Dedifferentiated amniotic fluid mesenchymal stem cell (primary cell): ENCODE measurements at regions not wholly inside any gene's neighbourhood (a gene's known extent, or its start where the extent isn't known, plus 50 kb on each side); places are given as distances from the start of the nearest gene placed in this dataset.
A peak's percentile ranks its signal among the peaks of the same experiment; 100 is the strongest.

ENCODE experiments used
- DNase-seq: peaks from one replicate; pipeline ENCODE4 v3.0.0-alpha.2; 2016; ENCODE audit errors: extremely low spot score

DNA sequence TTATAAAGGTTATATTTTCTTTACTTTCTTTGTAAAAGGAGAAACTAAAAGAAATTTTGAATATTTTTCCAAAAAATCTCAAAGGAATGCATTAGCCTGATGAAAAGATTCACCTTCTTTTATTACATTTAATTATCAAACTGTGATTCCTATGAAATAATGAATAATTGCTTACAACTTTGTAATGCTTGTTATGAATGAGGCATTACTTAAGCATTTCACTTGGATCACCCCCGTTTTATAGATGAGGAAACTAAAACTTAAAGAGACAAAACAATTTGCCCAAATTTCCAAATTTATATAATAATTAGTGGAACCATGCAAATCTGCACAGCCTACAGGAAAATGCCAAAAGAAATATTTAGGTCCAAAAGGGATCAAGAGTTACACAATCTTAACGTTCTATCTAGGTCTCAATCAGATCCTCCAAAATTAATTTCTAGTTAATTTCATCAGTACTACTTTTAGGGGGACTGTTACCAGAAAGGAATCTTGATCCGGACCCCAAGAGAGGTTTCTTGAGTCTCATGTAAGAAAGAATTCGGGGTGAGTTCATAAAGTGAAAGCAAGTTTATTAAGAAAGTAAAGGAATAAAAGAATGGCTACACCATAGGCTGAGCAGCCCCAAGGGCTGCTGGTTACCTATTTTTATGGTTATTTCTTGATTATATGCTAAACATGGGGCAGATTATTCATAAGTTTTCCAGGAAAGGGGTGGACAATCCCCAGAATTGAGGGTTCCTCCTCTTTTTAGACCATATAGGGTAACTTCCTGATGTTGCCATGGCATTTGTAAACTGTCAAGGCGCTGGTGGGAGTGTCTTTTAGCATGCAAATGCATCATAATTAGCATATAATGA, 288.0 kb downstream of the ADGB start:
- DNase-seq: no peak

DNA sequence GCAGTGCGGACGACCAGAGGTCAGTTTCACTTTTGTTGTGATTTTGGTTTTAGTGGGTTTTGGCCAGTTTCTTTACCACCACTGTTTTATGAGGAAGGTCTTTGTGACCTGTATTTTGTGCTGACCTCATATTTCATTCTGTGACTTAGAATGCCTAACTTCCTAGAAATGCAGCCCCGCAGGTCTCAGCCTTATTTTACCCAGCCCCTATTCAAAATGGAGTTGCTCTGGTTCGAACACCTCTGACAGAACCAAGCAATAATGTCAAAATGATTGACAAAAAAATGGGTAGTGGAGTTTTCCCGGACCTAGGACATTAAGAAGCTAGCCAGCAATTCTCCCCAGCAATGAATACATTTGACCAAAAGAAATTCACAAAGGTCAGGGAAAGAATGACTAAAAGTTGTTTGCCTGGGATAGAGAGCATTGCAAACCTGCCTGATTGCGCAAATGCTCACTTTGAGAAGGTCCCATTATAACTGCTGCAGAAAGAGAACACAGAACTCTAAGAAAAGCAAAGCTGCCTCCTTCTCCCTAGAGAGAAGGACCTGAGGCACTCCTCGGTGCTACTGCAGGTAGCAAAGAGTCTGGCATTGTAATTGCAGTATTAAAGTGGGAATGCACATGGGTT, 288.8 kb downstream of the ADGB start:
- DNase-seq: no peak

DNA sequence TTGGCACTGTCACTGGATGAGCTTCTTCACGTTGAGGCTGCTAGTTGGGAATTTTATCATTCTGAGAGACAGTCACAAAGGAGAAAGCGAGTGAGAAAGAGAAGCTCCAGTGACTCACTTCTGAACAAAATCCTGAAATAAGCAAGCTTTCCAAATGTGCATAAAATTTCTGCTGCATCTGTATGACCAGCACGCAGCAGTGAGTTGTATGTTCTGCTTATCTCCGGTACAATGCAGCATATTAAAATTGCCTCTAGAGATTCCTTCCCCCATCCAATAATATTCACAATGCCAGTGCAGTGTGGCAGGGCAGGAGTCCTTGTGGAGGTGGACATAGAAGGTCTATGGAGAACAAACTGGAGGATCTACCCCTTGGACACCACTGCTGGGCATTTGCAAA, 290.5 kb downstream of the ADGB start:
- no peak for DNase-seq

DNA sequence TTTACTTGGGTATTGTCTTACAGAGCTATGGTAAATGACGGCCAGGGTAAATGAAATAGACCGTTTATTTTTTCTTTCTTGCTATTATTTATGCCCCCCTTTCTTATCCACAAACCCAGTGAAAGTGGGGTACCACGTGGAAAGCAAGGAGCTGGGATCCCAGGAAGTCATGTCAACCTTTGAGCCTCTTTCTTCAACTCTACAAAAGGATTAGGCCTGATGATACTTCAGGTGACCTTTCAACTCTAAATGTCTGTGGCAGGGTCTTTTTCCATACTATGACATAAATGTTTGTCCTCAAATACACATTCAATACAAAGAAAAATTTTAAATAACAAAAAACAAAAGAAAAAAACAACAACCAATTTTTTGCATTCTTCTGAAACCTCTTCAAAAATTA, 291.4 kb downstream of the ADGB start:
- DNase-seq: no peak

DNA sequence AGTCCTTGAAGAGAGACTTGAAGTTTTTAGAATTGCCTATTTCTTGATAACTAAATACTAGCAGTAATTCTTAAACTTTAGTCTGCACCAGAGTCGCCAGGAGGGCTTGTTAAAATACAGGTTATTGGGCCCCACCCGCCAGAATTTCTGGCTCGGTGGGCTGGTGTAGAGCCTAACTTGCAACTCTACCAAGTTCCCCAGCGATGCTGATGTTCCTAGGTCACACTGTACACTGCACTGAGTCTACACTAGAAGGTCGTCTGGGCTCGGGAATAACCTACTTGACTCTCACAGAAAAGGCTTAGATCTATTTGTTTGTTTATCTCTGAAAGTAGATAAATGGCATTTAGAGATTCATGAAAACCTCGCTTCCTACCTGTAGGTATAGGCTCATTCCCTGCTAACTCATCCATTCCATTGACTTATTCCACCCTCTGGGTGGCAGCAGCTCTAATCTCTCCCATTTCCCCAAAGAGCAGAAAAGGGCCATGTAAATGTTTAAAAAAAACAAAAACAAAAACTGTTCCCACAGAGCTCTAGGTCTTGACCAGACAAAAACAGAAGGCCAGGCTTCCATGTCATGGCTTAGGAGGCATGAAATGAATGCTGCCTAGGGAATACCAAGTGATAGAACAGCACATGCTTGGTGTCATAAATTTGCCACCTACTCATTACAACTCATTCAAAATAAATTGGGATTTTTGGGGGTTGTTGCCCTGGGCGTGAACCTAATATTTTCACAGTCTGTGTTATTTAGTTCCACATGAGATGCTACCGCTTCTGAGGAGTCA, 292.1 kb downstream of the ADGB start:
- DNase-seq: no peak

DNA sequence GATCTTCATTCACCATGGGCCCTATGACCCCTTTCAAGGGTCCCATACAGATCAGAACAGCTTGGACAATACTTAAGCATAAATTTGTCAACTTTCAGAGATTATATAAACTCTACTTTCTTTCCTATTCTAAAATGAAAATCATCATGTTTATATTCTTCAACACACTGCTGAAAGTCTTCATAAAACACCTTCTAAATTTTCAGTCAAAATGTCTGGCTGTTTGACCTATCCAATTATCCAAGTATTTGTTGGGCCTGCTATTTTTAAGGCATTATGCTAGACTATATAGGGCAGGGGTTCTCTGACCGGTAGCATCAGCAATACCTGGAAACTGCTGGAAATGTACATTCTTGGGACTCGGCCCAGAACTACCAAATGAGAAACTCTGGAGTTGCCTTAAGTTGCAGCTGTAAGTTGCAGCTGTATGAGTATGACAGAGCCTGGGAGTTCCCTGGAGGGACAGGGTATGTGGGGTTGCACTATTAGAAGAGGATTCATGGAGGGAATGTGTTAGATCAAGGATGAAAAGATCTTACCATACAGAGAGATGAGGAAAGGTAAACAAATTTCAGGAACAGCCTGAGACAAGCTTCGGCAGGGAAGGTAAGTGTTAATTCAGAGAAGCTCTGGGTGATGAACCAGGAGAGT, 293.0 kb downstream of the ADGB start:
- DNase-seq: no peak

DNA sequence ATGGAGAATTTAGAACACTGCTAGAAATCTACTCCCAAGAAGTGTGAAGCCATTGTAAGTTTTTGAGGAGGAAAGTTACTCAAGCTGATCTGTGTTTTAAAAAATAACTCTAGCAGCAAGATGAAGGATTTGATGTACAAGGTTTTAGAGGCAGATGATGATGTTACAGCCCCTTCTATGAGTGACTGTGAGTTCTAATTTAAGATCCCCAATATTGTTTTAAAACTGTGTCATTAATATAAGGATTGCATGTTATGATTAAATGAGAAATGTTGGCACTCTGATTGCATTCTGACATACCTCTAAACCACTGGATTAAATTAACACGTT, 293.5 kb downstream of the ADGB start:
- no peak for DNase-seq

DNA sequence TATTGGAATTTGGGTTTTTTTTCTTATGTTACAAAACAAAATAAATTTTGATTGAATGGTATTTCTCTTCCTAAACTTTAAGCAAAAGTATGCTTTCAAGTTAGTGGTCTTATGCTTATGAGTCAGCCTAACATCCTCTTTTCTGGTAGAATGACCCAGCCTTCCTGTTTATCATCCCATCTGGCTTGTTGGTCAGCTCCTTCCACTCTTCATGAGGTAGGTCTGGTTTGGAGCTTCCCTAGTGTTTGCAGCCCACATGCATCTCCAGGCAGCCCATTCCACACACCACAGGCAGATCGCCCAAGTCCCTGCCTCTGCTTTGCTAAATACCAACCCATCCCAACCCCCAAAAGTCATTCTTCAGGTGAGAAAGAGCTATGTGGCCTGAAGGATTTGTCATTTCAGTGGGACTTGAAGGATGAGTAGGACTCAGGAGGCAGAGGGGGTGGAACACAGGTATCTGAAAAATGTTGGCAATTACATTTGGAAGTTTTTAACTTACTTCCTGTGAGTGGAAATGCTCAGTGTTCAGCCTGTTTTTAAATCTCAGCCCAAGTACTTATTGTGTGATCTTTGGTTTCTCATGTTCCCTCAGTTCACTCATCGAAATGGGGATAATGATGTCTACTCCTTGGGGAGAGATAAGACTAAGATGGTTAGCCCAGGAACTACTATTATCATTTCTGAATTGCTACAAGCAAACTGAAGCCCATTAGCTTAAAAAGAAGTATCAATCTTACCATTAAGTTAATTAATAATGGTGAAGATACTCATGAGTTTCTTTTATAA, 294.0 kb downstream of the ADGB start:
- no peak for DNase-seq

DNA sequence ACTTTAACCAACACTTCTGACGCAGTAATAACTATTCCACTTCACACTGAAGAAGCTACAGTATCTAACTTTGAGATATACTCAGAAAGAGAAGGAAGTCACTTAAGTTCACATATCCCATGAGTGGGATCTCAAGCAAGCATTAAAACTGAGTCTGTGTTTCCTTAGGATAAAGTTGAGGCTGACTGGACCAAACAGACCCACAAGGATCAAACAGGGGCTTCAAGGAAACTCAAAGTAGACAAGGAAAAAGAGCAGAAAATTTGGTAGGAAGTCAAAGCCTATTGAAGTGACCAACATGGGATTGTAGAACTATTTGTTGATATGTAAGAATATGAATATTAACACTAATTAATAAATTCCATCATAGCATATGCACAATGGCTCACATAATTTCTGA, 294.9 kb downstream of the ADGB start:
- DNase-seq: no peak

DNA sequence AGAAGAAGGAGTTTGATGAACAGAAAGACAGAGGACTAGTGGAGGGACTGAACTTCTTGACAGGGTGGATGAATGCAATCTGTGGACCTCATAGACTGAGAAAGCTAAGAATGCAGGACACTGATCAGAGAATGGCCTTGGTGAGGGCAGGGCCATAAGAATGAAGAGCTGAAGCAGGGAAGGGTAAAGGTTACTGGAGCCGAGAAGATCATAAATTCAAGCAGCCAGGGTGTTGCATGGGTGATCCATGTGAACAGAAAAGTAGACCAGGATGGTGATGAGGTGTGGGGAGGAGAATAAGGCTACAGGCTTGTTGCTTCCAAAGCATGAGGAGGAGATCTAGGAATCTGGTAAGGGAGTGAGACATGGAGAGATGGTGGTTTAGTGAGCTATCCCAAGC, 295.9 kb downstream of the ADGB start:
- no peak for DNase-seq

DNA sequence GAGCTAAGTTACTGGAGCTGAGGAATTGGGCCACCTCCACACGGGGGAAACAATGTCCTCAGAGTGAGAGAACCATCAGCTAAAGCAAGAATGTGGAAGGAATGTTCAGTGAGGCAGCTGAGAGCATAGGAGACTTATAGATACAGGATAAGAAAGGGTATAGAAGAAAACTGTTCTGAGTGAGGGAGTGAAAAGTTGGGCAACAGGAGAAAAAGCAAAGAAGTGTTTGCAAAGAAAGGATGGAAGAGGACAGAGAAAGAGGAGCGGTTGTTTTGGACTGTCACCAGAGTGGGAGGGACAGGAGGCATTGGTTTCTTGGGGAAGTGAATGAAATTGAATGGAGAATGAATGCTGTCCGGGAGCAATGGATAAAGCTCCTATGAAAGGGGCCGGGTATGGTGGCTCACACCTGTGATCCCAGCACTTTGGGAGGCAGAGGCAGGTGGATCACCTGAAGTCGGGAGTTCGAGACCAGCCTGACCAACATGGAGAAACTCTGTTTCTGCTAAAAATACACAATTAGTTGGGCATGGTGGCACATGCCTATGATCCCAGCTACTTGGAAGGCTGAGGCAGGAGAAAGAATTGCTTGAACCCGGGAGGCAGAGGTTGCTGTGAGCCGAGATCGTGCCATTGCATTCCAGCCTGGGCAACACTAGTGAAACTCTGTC, 296.5 kb downstream of the ADGB start:
- DNase-seq: no peak

DNA sequence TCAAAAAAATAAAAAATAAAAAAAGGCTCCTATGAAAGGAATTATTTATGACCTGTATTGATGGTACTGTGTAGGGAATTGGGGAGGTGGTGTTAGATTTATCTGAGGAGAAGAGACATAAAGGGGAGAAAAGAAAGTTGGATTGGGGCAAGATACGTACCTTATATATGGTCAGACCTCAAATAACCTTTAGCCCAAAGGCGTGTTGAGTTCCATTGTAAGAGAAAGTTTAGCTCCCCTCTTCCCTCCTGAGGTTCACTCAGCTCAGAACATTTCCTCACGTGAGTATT, 296.9 kb downstream of the ADGB start:
- no peak for DNase-seq

DNA sequence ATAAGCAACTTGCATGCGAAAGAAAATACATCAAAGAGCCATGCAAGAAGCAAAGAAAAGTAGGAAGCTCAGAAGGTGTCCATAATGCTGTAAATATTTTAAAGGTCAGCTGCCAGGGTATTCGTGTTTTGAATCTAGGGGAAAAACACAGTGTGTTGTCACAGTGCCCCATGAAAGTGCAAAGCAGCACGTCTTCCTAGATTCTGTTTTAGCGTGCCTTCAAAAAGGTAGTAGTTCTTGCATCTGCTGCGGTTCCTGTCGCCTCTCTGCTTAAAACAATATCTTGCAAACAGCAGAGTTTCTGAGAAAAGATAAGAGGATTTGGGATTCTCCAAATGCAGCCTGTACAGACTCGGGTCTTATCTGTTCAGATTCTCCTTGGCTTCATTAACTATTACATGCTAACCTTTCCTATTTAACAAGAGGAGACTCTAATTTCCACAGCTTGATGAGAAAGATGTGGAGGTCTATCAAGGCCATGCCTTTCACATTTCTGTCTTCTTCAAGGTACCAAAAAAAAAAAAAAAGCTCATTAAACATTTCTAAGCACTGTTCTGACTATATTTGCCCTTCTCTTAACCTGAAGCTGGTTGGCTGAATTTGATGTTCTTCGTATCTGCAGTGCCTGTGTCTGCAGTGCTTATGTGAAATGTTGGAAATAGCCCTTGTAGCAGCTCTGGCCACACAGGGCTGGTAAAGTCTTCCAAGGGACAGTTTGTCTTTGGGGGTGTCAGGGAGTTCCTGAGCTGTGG, 297.5 kb downstream of the ADGB start:
- DNase-seq: no peak

DNA sequence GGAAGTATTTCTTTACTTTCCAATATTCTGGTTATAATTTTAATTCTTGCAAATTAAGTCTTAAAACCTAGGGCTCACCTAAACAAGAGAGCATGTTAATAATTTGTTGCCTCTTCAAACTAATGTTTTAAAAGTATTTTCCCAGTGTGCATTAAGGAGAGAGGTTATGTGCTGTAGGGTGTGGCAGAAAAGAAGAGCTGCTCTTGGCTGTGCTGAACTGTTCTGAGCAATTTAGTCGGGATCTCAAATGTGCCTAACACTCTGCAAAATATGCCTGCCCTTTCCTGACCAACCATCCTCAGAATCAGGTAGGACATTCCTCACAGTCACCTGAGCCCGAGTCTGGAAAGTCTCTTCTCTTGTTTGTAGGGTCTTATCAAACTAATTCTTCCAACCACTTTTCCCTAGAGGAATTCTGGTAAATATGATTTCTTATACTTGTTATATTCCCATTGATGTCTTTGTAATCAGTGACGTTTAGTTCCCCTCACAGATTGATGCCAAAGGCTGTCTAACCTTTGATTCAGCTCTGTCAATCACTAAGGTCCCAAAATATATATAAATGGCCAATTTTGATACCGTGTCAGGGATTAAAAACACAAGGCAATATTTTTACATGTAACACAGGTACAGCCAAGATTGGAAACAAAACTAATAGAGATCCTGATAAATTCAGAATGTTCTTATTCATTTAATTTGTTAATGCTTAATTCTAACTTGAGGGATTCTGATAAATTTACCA, 298.4 kb downstream of the ADGB start:
- DNase-seq: no peak

DNA sequence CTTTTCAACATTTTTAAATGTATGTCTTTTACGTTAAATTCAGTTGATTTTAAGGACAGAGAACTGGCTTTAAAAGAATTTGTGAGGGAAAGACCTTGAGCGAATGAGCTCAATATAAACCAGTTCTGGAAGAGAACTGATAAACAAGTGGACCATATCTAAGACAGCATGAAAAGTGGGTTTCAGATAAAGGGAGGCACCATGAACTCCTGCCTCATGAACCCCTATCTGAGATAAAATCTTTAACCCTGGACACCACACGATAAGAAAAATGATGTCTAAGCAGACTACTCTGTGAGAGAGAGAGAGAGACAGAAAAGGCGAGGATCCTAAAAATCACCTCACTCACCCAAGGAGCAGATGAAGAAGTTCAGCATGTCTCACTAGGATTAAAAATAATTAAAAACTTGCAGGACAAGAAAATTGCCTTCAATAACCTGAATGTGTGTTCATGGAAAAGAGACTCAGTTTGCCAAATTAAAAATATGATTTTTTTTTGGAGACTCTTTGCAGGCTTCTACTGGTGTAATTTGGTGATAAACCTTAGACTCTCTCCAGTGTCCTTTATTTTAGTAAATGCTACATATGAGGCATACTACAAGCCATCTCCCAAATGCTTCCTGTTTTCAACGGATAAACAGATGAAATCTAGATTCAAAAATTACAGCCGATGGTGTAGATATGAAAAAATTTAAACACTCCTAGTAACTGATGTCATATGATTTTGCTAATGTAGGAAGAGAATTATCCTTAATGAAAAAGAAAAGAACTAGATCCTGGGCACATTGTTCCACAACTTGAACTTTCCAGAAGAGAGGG, 299.5 kb downstream of the ADGB start:
- DNase-seq: no peak

DNA sequence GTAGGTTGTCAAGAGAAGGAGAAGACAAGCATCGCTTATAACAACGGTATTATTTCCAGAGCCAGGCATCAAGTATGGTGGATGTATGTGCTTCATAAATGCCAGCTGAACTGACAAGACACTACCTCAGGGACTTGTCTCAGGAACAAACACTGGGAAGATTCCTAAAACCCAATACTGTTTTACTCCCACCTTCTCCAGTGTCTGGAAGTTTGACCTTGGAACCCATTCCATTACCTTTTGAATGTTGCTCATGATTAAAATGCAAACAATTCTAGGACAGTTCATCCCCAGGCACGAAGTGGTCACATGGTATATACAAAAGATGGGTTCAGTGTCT, 300.1 kb downstream of the ADGB start:
- DNase-seq: no peak

DNA sequence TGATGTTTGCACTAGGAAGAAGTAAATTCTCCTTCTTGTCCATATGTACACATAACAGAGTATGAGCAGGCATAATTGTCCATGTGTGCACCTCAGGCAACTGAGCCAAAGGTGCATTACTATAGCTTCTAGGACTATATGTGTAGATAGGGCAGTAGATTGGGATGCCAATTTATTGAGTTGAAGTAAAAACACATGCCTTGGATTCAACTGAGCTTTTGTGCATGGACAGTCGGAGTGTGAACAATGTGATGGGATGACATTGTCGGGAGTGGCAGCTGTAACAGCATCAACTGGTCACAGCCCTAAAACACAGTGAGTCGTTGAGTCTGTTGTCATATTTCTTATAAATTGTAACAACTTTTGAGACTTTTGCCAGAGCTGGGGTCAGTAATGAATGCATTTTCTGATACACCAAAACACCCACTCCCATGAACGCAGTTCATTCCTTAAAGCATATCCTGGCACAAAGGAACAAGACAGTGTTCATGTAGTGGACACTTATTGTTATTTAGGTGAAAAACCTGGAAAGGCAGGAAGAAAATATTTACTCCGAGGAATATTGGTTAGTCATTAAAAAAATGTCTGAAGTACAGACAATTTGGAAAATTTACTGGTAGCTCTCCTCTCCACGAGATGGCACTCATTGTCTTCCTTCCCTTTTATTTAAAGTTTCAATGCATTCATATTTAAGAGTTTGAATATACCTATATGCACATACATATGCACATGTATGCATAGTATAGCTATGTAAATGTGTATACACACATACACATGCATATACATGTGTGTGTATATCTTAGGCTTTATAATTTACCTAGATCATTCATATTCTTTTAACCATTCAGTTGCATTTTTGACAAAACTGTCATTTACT, 302.0 kb upstream of the STXBP5 start:
- peak; percentile 67 for DNase-seq

DNA sequence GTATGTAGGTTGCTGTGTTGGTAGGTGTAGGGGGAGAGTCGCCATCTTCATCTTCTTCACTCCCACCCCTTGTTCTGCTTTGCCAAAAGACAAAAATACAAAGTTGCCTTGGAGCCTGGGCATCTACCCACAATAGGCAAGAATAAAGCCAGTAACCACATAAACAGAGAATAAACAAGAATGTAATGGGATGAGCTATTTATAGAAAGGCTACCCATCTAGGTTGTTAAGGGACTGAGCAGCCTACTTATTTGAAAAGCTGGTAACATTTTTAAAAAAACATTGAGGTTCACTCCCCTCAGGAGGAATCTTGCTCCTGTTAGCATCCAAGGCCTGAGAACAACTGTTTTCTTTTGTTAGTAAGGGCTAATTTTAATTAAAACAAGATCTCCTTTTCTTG, 301.4 kb upstream of the STXBP5 start:
- DNase-seq: no peak
